PC-3 (cell line): ENCODE measurements at regions not wholly inside any gene's neighbourhood (a gene's known extent, or its start where the extent isn't known, plus 50 kb on each side); places are given as distances from the start of the nearest gene placed in this dataset.

Experiments
- ATAC-seq: fragments of 200-7000 bp; cut with Tn5 transposase; 2 replicates; pipeline ENCODE4 v1.9.1; 2020; ENCODE audit warnings: mild to moderate bottlenecking, moderate library complexity
- BruUV-seq: library from RNA; stranded (reverse); fragments of 400-500 nt; replicated peaks from 2 replicates; lab custom pipeline; 2021; lab: Mats Ljungman, UMichigan
- CTCF ChIA-PET: fragments of 300-600 bp; sonication (Branson Sonifier 250); formaldehyde crosslinking; loops from one replicate; lab custom pipeline; 2022; ENCODE audit warnings: antibody characterized with exemption; lab: Charles Lee
- POLR2A ChIA-PET: fragments of 300-600 bp; sonication (Branson Sonifier 250); formaldehyde crosslinking; loops from one replicate; lab custom pipeline; 2022; ENCODE audit warnings: antibody characterized with exemption; ENCODE audit not compliant: unreplicated experiment; lab: Charles Lee
- DNase-seq: peaks from one replicate; pipeline ENCODE4 v3.0.0-alpha.2; 2015
- H2AFZ ChIP-seq: fragments of 300-600 bp; sonication (generic); 2 replicates; pipeline ENCODE4 v1.6.0; 2016; ENCODE audit warnings: antibody characterized with exemption, low read length
- H3F3A ChIP-seq: fragments of 300-600 bp; sonication (generic); one replicate; pipeline ENCODE4 v1.6.0; 2017; ENCODE audit warnings: antibody characterized with exemption, low read length, control low read depth, mild to moderate bottlenecking; ENCODE audit not compliant: unreplicated experiment
- H3K27ac ChIP-seq: fragments of 300-600 bp; sonication (generic); 2 replicates; pipeline ENCODE4 v1.5.1; 2016; ENCODE audit warnings: mild to moderate bottlenecking, low read length
- H3K27me3 ChIP-seq: fragments of 300-600 bp; sonication (generic); 2 replicates; pipeline ENCODE4 v1.6.1; 2016; ENCODE audit warnings: low read length, mixed read lengths
- H3K36me3 ChIP-seq: fragments of 300-600 bp; sonication (generic); 2 replicates; pipeline ENCODE4 v1.6.1; 2016; ENCODE audit warnings: low read depth, mixed run types, low read length, mixed read lengths
- H3K4me1 ChIP-seq: fragments of 300-600 bp; sonication (generic); 2 replicates; pipeline ENCODE4 v1.5.1; 2016; ENCODE audit warnings: low read length; ENCODE audit not compliant: insufficient read depth
- H3K4me2 ChIP-seq: fragments of 300-600 bp; sonication (generic); 2 replicates; pipeline ENCODE4 v1.6.0; 2016; ENCODE audit warnings: low read length
- H3K4me3 ChIP-seq: fragments of 300-600 bp; sonication (generic); 2 replicates; pipeline ENCODE4 v1.5.1; 2016; ENCODE audit warnings: mild to moderate bottlenecking, low read length, mixed read lengths
- H3K79me2 ChIP-seq: fragments of 300-600 bp; sonication (generic); 2 replicates; pipeline ENCODE4 v1.6.1; 2017; ENCODE audit warnings: low read length, mixed read lengths
- H3K9ac ChIP-seq: fragments of 300-600 bp; sonication (generic); 2 replicates; pipeline ENCODE4 v1.6.0; 2016; ENCODE audit warnings: mild to moderate bottlenecking, low read length
- H3K9me2 ChIP-seq: fragments of 300-600 bp; sonication (generic); replicated peaks from 2 replicates; pipeline ENCODE4 v1.6.1; 2016; ENCODE audit warnings: mixed run types, low read length, mixed read lengths
- H3K9me3 ChIP-seq: fragments of 300-600 bp; sonication (generic); 2 replicates; pipeline ENCODE4 v1.6.1; 2016; ENCODE audit warnings: low read length, mixed read lengths
- H4K20me1 ChIP-seq: fragments of 300-600 bp; sonication (generic); 2 replicates; pipeline ENCODE4 v1.6.1; 2016; ENCODE audit warnings: low read length, mixed read lengths
- CTCF ChIP-seq: fragments of 300-600 bp; sonication (generic); conservative IDR thresholded peaks from 2 replicates; pipeline ENCODE4 v1.5.1; 2017; ENCODE audit warnings: antibody characterized with exemption, low read depth, mild to moderate bottlenecking, low read length
- EZH2 ChIP-seq: fragments of 300-600 bp; sonication (generic); IDR thresholded peaks from one replicate; pipeline ENCODE4 v1.6.1; 2017; ENCODE audit warnings: antibody characterized with exemption, mild to moderate bottlenecking, low read length; ENCODE audit not compliant: unreplicated experiment
- EZH2phosphoT487 ChIP-seq: fragments of 300-600 bp; sonication (generic); IDR thresholded peaks from 2 replicates; pipeline ENCODE4 v1.6.1; 2018; ENCODE audit warnings: mild to moderate bottlenecking, antibody characterized with exemption, low read length, borderline replicate concordance
- intact Hi-C: fragments of 100-400 bp; cut with micrococcal nuclease; formaldehyde crosslinking; loops from 2 replicates; pipeline ENCODE4 v1.9.0; 2023

GRCh38 chr1:81228926-81229325 is 571.8 kb upstream of the ADGRL2 start:
- intact Hi-C loops: no loop called here
- no TSS peak for BruUV-seq

GRCh38 chr1:81226603-81226928 is 574.2 kb upstream of the ADGRL2 start:
- Histone ChIP-seq H2AFZ (no peak overlapping the region), H3K36me3 (no peaks in the 10 kb centered on the region), H3K4me1 (no peaks in the 10 kb centered on the region), H3K27me3 (peaks cover 36% of the 10 kb centered on the region; the same call in 1 of the 2 replicates), H3K4me2 (no peak overlapping the region), H3K9me3 (no peaks in the 10 kb centered on the region), H3K4me3 (no peak overlapping the region), H3K9ac (no peak overlapping the region), H3F3A (no peaks in the 10 kb centered on the region), H3K9me2 (no peaks in the 10 kb centered on the region), H4K20me1 (no peaks in the 10 kb centered on the region), H3K79me2 (no peaks in the 10 kb centered on the region), H3K27ac (no peak overlapping the region)
- DNase-seq (no peak), ATAC-seq (no peak)
- ChIA-PET CTCF (no interaction called here), POLR2A (no interaction called here)
- intact Hi-C loops: no loop called here
- no TSS peak for BruUV-seq
- TF ChIP-seq CTCF (no peak), EZH2 (no peak)

More at GRCh38 chr1:81228926-81229325, 571.8 kb upstream of the ADGRL2 start:
- H3K9me2 ChIP-seq: no peaks in the 10 kb centered on the region
- ATAC-seq (no peak), DNase-seq (no peak)
- no peak overlapping the region for H3K27ac ChIP-seq
- no peak overlapping the region for H3K9ac ChIP-seq
- no peak overlapping the region for H3K4me3 ChIP-seq
- H3F3A ChIP-seq: no peaks in the 10 kb centered on the region
- H3K36me3 ChIP-seq: no peaks in the 10 kb centered on the region
- H3K27me3 ChIP-seq: peaks cover 36% of the 10 kb centered on the region; the same call in 1 of the 2 replicates
- no peak for TF ChIP-seq EZH2phosphoT487
- no peak for TF ChIP-seq EZH2
- no peak for TF ChIP-seq CTCF
- ChIA-PET CTCF (no interaction called here), POLR2A (no interaction called here)
- no peak overlapping the region for H3K4me2 ChIP-seq
- no peak overlapping the region for H2AFZ ChIP-seq
- H4K20me1 ChIP-seq: no peaks in the 10 kb centered on the region
- no peaks in the 10 kb centered on the region for H3K9me3 ChIP-seq
- no peaks in the 10 kb centered on the region for H3K79me2 ChIP-seq
- no peaks in the 10 kb centered on the region for H3K4me1 ChIP-seq

- CTCF ChIA-PET: no interaction called here
Measured at GRCh38 chr1:81225789-81226602, 574.7 kb upstream of the ADGRL2 start.

More at GRCh38 chr1:81225789-81226602, 574.7 kb upstream of the ADGRL2 start:
- Histone ChIP-seq H3K27ac (no peak overlapping the region), H4K20me1 (no peaks in the 10 kb centered on the region), H3K4me1 (no peaks in the 10 kb centered on the region), H3K4me2 (no peak overlapping the region), H3K9me2 (no peaks in the 10 kb centered on the region), H3K9me3 (no peaks in the 10 kb centered on the region), H3F3A (no peaks in the 10 kb centered on the region), H3K9ac (no peak overlapping the region), H3K27me3 (peaks cover 31% of the 10 kb centered on the region; the same call in 1 of the 2 replicates), H3K36me3 (no peaks in the 10 kb centered on the region), H3K4me3 (no peak overlapping the region), H2AFZ (no peak overlapping the region), H3K79me2 (no peaks in the 10 kb centered on the region)
- intact Hi-C loops: no loop called here
- POLR2A ChIA-PET: no interaction called here
- no TSS peak for BruUV-seq
- ATAC-seq: no peak
- TF ChIP-seq CTCF (no peak), EZH2phosphoT487 (no peak)
- no peak for DNase-seq
